AG09309 (cell line): ENCODE measurements at regions not wholly inside any gene's neighbourhood (a gene's known extent, or its start where the extent isn't known, plus 50 kb on each side); places are given as distances from the start of the nearest gene placed in this dataset.

Experiments used
- DNase-seq: peaks from one replicate; pipeline ENCODE4 v3.0.0-alpha.2; 2010; ENCODE audit warnings: low read depth
- H3K4me3 ChIP-seq: 2 replicates; pipeline ENCODE4 v1.5.1; 2011; ENCODE audit warnings: mild to moderate bottlenecking, low read depth, low read length, moderate library complexity; ENCODE audit not compliant: control insufficient read depth
- CTCF ChIP-seq: IDR thresholded peaks from 2 replicates; pipeline ENCODE4 v1.5.1; 2011; ENCODE audit warnings: mild to moderate bottlenecking, low read depth, low read length, inconsistent platforms; ENCODE audit not compliant: insufficient read depth, control insufficient read depth; ENCODE audit errors: missing control alignments

GRCh38 chr14:86525673-86526072, 995.7 kb downstream of the FLRT2 start:
- no peak for TF ChIP-seq CTCF
- DNase-seq = no peak
- H3K4me3 ChIP-seq = no peak overlapping the region

DNA sequence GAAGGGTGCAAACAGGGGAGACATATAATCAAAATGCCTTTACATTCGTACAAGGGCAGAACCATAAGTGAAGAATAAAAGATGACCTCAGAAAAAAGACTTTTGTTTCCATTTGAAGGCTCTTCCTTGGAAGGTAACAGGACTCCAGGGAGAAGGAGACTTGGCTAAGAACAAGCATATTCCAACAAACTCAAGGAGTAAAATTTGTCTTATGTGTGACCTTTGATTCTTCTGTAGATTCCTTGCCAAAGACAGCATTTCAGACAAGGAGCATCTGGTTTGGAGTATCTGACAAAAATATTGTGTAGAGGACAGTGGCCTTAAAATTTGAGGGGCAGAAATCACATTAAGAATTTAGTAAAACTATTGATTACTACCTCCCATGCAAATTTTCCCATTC, 991.9 kb downstream of the FLRT2 start:
- no peak overlapping the region for H3K4me3 ChIP-seq
- no peak for TF ChIP-seq CTCF
- no peak for DNase-seq

GRCh38 chr14:86521031-86521730, 991.2 kb downstream of the FLRT2 start:
- no peak overlapping the region for H3K4me3 ChIP-seq
- TF ChIP-seq CTCF = no peak

GRCh38 chr14:86518298-86518697, 988.4 kb downstream of the FLRT2 start:
- no peak for DNase-seq
- H3K4me3 ChIP-seq = no peak overlapping the region
- no peak for TF ChIP-seq CTCF

More at GRCh38 chr14:86521031-86521730, 991.2 kb downstream of the FLRT2 start:
- no peak for DNase-seq

DNA sequence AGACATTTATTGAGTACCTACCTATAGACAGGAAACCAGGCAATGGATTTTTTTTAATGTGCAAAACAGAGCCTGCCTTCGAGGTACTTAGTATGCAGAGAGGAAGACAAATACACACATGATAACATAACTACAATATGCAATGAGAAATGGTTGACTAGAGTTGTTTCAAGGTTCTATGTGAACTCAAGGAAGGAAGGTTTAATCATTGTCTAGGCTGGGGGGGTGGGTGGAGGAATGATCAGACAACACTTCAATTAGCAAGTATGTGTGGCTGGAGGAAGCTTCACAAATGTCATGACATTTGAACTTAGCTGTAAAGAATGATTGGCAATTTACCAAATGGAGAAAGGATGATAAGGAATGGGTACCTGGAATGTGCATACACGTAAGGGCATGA, 985.3 kb downstream of the FLRT2 start:
- H3K4me3 ChIP-seq = no peak overlapping the region
- no peak for DNase-seq
- no peak for TF ChIP-seq CTCF

DNA sequence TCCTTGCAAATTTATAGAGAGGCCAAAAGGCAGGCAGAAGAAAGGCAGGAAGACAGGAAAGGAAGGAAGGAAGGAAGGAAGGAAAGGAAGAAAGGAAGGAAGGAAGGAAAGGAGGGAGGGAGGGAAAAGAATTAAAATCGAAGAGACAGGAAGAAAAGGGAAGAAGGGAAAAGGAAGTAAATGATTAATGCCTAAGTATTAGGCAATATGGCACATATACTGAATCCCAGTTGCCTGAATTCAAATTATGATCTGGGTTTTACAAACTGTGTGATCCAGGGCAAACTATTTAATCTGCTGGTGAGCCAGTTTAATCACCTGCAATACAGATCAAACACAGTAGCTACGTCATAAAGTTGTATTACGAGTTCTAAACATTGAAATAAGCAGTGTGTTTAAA, 983.6 kb downstream of the FLRT2 start:
- DNase-seq = no peak
- no peak for TF ChIP-seq CTCF
- H3K4me3 ChIP-seq = no peak overlapping the region

GRCh38 chr14:86513056-86513455, 983.1 kb downstream of the FLRT2 start:
- H3K4me3 ChIP-seq = no peak overlapping the region
- TF ChIP-seq CTCF = no peak
- no peak for DNase-seq
